ENCODE measurements at regions not wholly inside any gene's neighbourhood (a gene's known extent, or its start where the extent isn't known, plus 50 kb on each side); places are given as distances from the start of the nearest gene placed in this dataset.

DNA sequence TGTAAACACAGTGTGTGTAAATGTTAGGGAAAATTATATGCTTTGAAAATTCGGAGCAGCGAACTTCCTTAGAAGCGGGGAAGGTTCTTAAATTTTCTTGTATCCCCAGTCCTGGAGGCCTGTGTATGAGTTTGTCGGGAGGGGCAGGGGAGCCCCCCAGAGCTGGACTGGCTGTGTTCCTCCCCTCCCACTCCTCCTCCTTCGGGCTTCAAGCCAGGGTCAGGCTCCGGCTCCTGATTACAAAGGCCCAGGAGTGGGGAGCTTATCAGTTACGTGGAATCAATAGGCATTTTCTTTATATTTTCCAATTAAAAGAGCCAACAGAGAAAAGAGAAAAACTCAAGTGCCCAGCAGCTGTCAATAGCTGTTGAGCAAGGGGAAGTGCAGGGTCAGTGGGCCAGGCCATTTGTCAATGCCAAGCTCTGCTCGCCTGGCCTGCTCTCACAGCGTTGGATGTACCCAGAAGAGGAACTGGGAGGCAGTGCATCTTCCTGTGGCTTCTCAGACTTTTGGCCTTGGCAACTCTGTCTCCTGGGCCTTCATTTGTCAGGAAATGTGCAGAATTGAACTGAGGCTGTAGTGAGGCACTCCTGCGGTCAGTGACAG lies 156.9 kb upstream of the PCBD1 start:
- peaks cover 68% of the 10 kb centered on the region; the same call in 1 of the 2 replicates for H3K27me3 ChIP-seq (ENCODE audit: insufficient read depth, low read depth)
- no peaks in the 10 kb centered on the region for H3K9me2 ChIP-seq (ENCODE audit: insufficient read depth)
- CTCF ChIA-PET: no interaction called here
- no peak overlapping the region for H3K4me3 ChIP-seq
- DNase-seq: no peak
- POLR2A ChIA-PET (ENCODE audit: unreplicated experiment): interaction anchor here (0.6 kb wide), 1 partner anchor 24 kb away, joined by 5 read pairs; no protein-coding TSS in a partner anchor
- no peaks in the 10 kb centered on the region for H3F3A ChIP-seq (ENCODE audit: insufficient read depth, low read depth)
- no peaks in the 10 kb centered on the region for H4K20me1 ChIP-seq (ENCODE audit: insufficient read depth)
- no peak overlapping the region for H2AFZ ChIP-seq
- no peak overlapping the region for H3K4me2 ChIP-seq
- no peaks in the 10 kb centered on the region for H3K4me1 ChIP-seq (replicated peaks; ENCODE audit: insufficient read depth)
- TF ChIP-seq EZH2 (IDR thresholded peaks at IDR 0.05; ENCODE audit: low read depth): no peak
- TF ChIP-seq, protein P1, sequence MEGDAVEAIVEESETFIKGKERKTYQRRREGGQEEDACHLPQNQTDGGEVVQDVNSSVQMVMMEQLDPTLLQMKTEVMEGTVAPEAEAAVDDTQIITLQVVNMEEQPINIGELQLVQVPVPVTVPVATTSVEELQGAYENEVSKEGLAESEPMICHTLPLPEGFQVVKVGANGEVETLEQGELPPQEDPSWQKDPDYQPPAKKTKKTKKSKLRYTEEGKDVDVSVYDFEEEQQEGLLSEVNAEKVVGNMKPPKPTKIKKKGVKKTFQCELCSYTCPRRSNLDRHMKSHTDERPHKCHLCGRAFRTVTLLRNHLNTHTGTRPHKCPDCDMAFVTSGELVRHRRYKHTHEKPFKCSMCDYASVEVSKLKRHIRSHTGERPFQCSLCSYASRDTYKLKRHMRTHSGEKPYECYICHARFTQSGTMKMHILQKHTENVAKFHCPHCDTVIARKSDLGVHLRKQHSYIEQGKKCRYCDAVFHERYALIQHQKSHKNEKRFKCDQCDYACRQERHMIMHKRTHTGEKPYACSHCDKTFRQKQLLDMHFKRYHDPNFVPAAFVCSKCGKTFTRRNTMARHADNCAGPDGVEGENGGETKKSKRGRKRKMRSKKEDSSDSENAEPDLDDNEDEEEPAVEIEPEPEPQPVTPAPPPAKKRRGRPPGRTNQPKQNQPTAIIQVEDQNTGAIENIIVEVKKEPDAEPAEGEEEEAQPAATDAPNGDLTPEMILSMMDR (conservative IDR thresholded peaks at IDR 0.05): no peak
- intact Hi-C loops (cut with micrococcal nuclease; ENCODE audit: unreplicated experiment): no loop called here
- BruUV-seq (replicated peaks): no TSS peak
- no peaks in the 10 kb centered on the region for H3K36me3 ChIP-seq (ENCODE audit: low read depth)
- no peaks in the 10 kb centered on the region for H3K9me3 ChIP-seq (ENCODE audit: insufficient read depth, low read depth)
- H3K27ac ChIP-seq: no peak overlapping the region
- no peaks in the 10 kb centered on the region for H3K79me2 ChIP-seq (ENCODE audit: low read depth)

GRCh38 chr10:71045936-71046335 lies 157.6 kb upstream of the PCBD1 start:
- Histone ChIP-seq H3K36me3 (ENCODE audit: low read depth) (no peaks in the 10 kb centered on the region), H3K4me1 (replicated peaks; ENCODE audit: insufficient read depth) (no peaks in the 10 kb centered on the region), H3K9me3 (ENCODE audit: insufficient read depth, low read depth) (no peaks in the 10 kb centered on the region), H3K4me2 (no peak overlapping the region), H3K9me2 (ENCODE audit: insufficient read depth) (no peaks in the 10 kb centered on the region), H3K4me3 (no peak overlapping the region), H4K20me1 (ENCODE audit: insufficient read depth) (no peaks in the 10 kb centered on the region), H3K79me2 (ENCODE audit: low read depth) (no peaks in the 10 kb centered on the region), H2AFZ (no peak overlapping the region), H3F3A (ENCODE audit: insufficient read depth, low read depth) (no peaks in the 10 kb centered on the region), H3K27ac (no peak overlapping the region), H3K27me3 (ENCODE audit: insufficient read depth, low read depth) (peaks cover 68% of the 10 kb centered on the region)
- ChIA-PET CTCF (no interaction called here), POLR2A (ENCODE audit: unreplicated experiment) (no interaction called here)
- no peak for DNase-seq
- no TSS peak for BruUV-seq (replicated peaks)
- intact Hi-C loops (cut with micrococcal nuclease; ENCODE audit: unreplicated experiment): no loop called here
- TF ChIP-seq EZH2 (IDR thresholded peaks at IDR 0.05; ENCODE audit: low read depth): no peak
- TF ChIP-seq, protein P1 (conservative IDR thresholded peaks at IDR 0.05): no peak

DNA sequence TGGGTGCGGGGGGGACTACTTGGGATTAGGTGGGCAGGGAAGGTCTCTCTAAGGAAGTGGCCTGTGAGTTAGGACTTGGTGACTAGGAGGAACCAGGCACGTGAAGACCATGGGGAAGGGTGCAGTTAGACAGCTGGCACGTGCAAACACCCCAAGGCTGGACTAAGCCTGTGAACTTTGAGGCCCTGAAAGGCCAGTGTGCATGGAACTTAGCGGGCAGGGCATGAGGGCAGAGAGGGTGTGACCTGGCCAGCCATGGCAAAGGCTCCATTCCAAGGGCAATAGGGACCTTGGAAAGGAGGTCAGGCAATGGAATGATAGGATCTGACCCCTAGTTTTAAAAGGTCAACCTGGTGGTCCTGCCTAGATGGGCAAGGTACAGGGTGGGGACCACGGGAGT lies 158.4 kb upstream of the PCBD1 start:
- intact Hi-C loops (cut with micrococcal nuclease; ENCODE audit: unreplicated experiment): no loop called here
- no peak overlapping the region for H3K27ac ChIP-seq
- POLR2A ChIA-PET (ENCODE audit: unreplicated experiment): no interaction called here

More for the DNA sequence above, 158.4 kb upstream of the PCBD1 start:
- no peak for DNase-seq
- Histone ChIP-seq H3K4me2 (no peak overlapping the region), H3K27me3 (ENCODE audit: insufficient read depth, low read depth) (peaks cover 70% of the 10 kb centered on the region), H3F3A (ENCODE audit: insufficient read depth, low read depth) (no peaks in the 10 kb centered on the region), H3K9me2 (ENCODE audit: insufficient read depth) (no peaks in the 10 kb centered on the region), H2AFZ (no peak overlapping the region), H3K4me1 (replicated peaks; ENCODE audit: insufficient read depth) (no peaks in the 10 kb centered on the region), H3K9me3 (ENCODE audit: insufficient read depth, low read depth) (no peaks in the 10 kb centered on the region), H4K20me1 (ENCODE audit: insufficient read depth) (no peaks in the 10 kb centered on the region), H3K4me3 (no peak overlapping the region), H3K79me2 (ENCODE audit: low read depth) (no peaks in the 10 kb centered on the region), H3K36me3 (ENCODE audit: low read depth) (no peaks in the 10 kb centered on the region)
- no TSS peak for BruUV-seq (replicated peaks)
- TF ChIP-seq, protein P1 (conservative IDR thresholded peaks at IDR 0.05): no peak
- no peak for TF ChIP-seq EZH2 (IDR thresholded peaks at IDR 0.05; ENCODE audit: low read depth)
- CTCF ChIA-PET: no interaction called here
